Hepatocyte (in vitro differentiated cells): ENCODE measurements at regions not wholly inside any gene's neighbourhood (a gene's known extent, or its start where the extent isn't known, plus 50 kb on each side); places are given as distances from the start of the nearest gene placed in this dataset.

Experiments used
- DNase-seq: peaks from one replicate; pipeline ENCODE4 v3.0.0-alpha.2; 2016; ENCODE audit warnings: low spot score
- H2AFZ ChIP-seq: fragments of 200-600 bp; sonication (generic); 2 replicates; pipeline ENCODE4 v1.6.0; 2016; ENCODE audit warnings: antibody characterized with exemption, mild to moderate bottlenecking
- H3K27ac ChIP-seq: fragments of 200-600 bp; sonication (generic); 2 replicates; pipeline ENCODE4 v1.5.1; 2016; ENCODE audit warnings: mild to moderate bottlenecking
- H3K27me3 ChIP-seq: fragments of 200-600 bp; sonication (generic); 2 replicates; pipeline ENCODE4 v1.6.1; 2016
- H3K36me3 ChIP-seq: fragments of 200-600 bp; sonication (generic); replicated peaks from 2 replicates; pipeline ENCODE4 v1.5.1; 2016; ENCODE audit warnings: low read depth; ENCODE audit not compliant: insufficient read depth
- H3K4me1 ChIP-seq: fragments of 200-600 bp; sonication (generic); 2 replicates; pipeline ENCODE4 v1.5.1; 2016; ENCODE audit warnings: mild to moderate bottlenecking, moderate library complexity; ENCODE audit not compliant: insufficient read depth
- H3K4me2 ChIP-seq: fragments of 200-600 bp; sonication (generic); 2 replicates; pipeline ENCODE4 v1.6.0; 2016
- H3K4me3 ChIP-seq: fragments of 200-600 bp; sonication (generic); 2 replicates; pipeline ENCODE4 v1.5.1; 2016; ENCODE audit warnings: mild to moderate bottlenecking
- H3K79me2 ChIP-seq: fragments of 200-600 bp; sonication (generic); 2 replicates; pipeline ENCODE4 v1.6.0; 2017; ENCODE audit warnings: mild to moderate bottlenecking
- H3K9me2 ChIP-seq: fragments of 200-600 bp; sonication (generic); replicated peaks from 2 replicates; pipeline ENCODE4 v1.6.0; 2017; ENCODE audit warnings: mild to moderate bottlenecking; ENCODE audit not compliant: insufficient read depth
- H3K9me3 ChIP-seq: fragments of 200-600 bp; sonication (generic); 2 replicates; pipeline ENCODE4 v1.5.1; 2016; ENCODE audit warnings: low read depth, mild to moderate bottlenecking
- H4K20me1 ChIP-seq: fragments of 200-600 bp; sonication (generic); 2 replicates; pipeline ENCODE4 v1.6.0; 2016; ENCODE audit warnings: mild to moderate bottlenecking; ENCODE audit not compliant: insufficient read depth, poor library complexity, severe bottlenecking
- EZH2 ChIP-seq: fragments of 200-600 bp; sonication (generic); IDR thresholded peaks from 2 replicates; pipeline ENCODE4 v1.6.1; 2016; ENCODE audit warnings: antibody characterized with exemption, mild to moderate bottlenecking, borderline replicate concordance
- EZH2phosphoT487 ChIP-seq: fragments of 200-600 bp; sonication (generic); IDR thresholded peaks from one replicate; pipeline ENCODE4 v1.6.1; 2018; ENCODE audit warnings: antibody characterized with exemption, mild to moderate bottlenecking, low read depth, moderate library complexity; ENCODE audit not compliant: unreplicated experiment, severe bottlenecking
- WGBS: methylation state at CpG from one replicate; pipeline ENCODE4 v1.1.6; 2016; ENCODE audit warnings: low lambda C conversion rate; ENCODE audit errors: missing lambda C conversion rate; 5-methylcytosine and 5-hydroxymethylcytosine counted together
- TF ChIP-seq, protein P1 (sequence below): fragments of 200-600 bp; sonication (generic); IDR thresholded peaks from 2 replicates; pipeline ENCODE4 v1.5.1; 2016; ENCODE audit warnings: antibody characterized with exemption, mild to moderate bottlenecking; ENCODE audit not compliant: poor library complexity

DNA sequence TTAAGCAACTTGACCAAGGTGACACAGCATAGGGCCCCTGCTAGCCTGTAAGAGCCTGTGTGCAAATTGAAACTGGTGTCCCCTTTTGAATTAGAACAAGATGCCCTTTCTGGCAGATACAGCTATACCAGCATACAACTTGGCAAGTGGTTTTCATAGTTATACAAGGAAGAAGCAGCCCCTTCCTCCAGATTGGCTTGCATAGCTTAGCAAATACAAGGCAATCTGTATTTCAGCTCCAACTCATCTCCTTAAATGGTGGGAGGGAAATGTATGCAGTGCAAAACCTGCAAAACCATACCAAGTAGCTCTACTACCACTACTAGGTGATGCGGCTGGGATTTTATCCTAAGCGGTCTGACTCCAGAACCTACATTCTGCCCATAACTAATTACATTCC, 427.1 kb downstream of the HAPSTR1 start:
- DNase-seq: no peak
- TF ChIP-seq, protein P1, sequence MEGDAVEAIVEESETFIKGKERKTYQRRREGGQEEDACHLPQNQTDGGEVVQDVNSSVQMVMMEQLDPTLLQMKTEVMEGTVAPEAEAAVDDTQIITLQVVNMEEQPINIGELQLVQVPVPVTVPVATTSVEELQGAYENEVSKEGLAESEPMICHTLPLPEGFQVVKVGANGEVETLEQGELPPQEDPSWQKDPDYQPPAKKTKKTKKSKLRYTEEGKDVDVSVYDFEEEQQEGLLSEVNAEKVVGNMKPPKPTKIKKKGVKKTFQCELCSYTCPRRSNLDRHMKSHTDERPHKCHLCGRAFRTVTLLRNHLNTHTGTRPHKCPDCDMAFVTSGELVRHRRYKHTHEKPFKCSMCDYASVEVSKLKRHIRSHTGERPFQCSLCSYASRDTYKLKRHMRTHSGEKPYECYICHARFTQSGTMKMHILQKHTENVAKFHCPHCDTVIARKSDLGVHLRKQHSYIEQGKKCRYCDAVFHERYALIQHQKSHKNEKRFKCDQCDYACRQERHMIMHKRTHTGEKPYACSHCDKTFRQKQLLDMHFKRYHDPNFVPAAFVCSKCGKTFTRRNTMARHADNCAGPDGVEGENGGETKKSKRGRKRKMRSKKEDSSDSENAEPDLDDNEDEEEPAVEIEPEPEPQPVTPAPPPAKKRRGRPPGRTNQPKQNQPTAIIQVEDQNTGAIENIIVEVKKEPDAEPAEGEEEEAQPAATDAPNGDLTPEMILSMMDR: no peak
- no peak for TF ChIP-seq EZH2phosphoT487
- no peak for TF ChIP-seq EZH2
- Histone ChIP-seq H4K20me1 (no peaks in the 10 kb centered on the region), H3K27me3 (no peaks in the 10 kb centered on the region), H3K27ac (no peak overlapping the region), H3K36me3 (no peaks in the 10 kb centered on the region), H2AFZ (no peak overlapping the region), H3K9me2 (no peaks in the 10 kb centered on the region), H3K9me3 (no peaks in the 10 kb centered on the region), H3K4me1 (no peaks in the 10 kb centered on the region), H3K4me3 (no peak overlapping the region), H3K4me2 (no peak overlapping the region), H3K79me2 (no peaks in the 10 kb centered on the region)
- WGBS: 100% methylated on average over 2 of the region's 2 CpGs

GRCh38 chr16:9521749-9522370, 430.4 kb downstream of the HAPSTR1 start:
- Histone ChIP-seq H3K79me2 (no peaks in the 10 kb centered on the region), H3K36me3 (no peaks in the 10 kb centered on the region), H3K4me1 (no peaks in the 10 kb centered on the region), H3K9me3 (no peaks in the 10 kb centered on the region), H4K20me1 (no peaks in the 10 kb centered on the region), H3K4me3 (no peak overlapping the region), H3K27ac (no peak overlapping the region), H2AFZ (no peak overlapping the region), H3K4me2 (no peak overlapping the region), H3K9me2 (no peaks in the 10 kb centered on the region), H3K27me3 (no peaks in the 10 kb centered on the region)
- WGBS: 45% methylated on average over 7 of the region's 7 CpGs
- DNase-seq: peak; percentile 41
- no peak for TF ChIP-seq EZH2

DNA sequence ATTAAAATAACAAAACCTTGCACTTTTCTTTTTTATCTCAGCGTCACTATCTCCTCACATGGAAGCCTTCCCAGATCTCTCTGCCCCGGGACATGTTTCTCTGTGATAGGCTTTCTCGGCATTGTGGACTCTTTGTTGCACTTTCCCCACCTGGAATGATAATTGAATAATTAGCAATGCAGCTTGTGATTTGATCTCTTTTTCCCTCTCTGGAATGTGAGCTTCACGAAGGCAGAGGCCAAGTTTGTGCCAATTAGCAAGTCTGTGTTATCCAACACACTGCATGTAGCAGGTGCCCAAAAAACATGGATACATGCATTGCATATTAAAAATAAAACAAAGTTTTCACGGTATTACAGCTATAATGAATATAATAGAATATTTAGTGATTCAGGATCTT, 431.2 kb downstream of the HAPSTR1 start:
- Histone ChIP-seq H3K9me2 (no peaks in the 10 kb centered on the region), H3K9me3 (no peaks in the 10 kb centered on the region), H2AFZ (no peak overlapping the region), H3K4me2 (no peak overlapping the region), H4K20me1 (no peaks in the 10 kb centered on the region), H3K4me3 (no peak overlapping the region), H3K27ac (no peak overlapping the region), H3K36me3 (no peaks in the 10 kb centered on the region), H3K4me1 (no peaks in the 10 kb centered on the region), H3K79me2 (no peaks in the 10 kb centered on the region), H3K27me3 (no peaks in the 10 kb centered on the region)
- DNase-seq: no peak
- TF ChIP-seq EZH2 (no peak), EZH2phosphoT487 (no peak)
- TF ChIP-seq, protein P1: no peak
- 33% methylated on average over 5 of the region's 5 CpGs for WGBS

DNA sequence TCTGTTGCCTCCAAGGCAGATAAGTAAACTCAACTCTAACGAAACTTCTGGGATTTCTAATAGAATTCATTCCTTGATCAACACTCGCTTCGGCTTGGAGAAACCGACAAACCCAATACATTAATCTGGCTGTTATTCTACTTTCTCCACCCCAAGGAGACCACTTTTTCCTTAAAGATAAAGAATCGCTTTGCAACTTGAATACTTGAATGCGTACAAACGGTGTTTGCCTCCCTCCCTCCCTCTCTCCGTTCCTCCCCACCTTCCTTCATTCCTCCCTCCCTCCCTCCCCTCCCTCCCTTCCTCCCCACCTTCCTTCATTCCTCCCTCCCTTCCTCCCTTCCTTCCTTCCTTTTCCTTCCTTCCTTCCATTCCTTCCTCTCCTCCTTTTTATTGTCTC, 432.6 kb downstream of the HAPSTR1 start:
- no peak for DNase-seq
- 81% methylated on average over 6 of the region's 8 CpGs for WGBS
- H3K79me2 ChIP-seq: no peaks in the 10 kb centered on the region

More for the DNA sequence above, 432.6 kb downstream of the HAPSTR1 start:
- Histone ChIP-seq H4K20me1 (no peaks in the 10 kb centered on the region), H3K4me2 (no peak overlapping the region), H3K9me3 (no peaks in the 10 kb centered on the region), H3K27me3 (no peaks in the 10 kb centered on the region), H3K4me3 (no peak overlapping the region), H3K9me2 (no peaks in the 10 kb centered on the region), H3K27ac (no peak overlapping the region), H3K36me3 (no peaks in the 10 kb centered on the region), H3K4me1 (no peaks in the 10 kb centered on the region), H2AFZ (no peak overlapping the region)
- TF ChIP-seq EZH2phosphoT487 (no peak), EZH2 (no peak)
- TF ChIP-seq, protein P1: no peak
